AG09319 (cell line): ENCODE measurements at regions not wholly inside any gene's neighbourhood (a gene's known extent, or its start where the extent isn't known, plus 50 kb on each side); places are given as distances from the start of the nearest gene placed in this dataset.

Source experiments
- DNase-seq: peaks from one replicate; pipeline ENCODE4 v3.0.0-alpha.2; 2010; ENCODE audit warnings: low read depth; ENCODE audit errors: extremely low read depth
- TF ChIP-seq, protein P1 (sequence below): IDR thresholded peaks from 2 replicates; pipeline ENCODE4 v1.5.1; 2011; ENCODE audit warnings: low read depth, mild to moderate bottlenecking, inconsistent platforms, low read length, moderate library complexity

DNA sequence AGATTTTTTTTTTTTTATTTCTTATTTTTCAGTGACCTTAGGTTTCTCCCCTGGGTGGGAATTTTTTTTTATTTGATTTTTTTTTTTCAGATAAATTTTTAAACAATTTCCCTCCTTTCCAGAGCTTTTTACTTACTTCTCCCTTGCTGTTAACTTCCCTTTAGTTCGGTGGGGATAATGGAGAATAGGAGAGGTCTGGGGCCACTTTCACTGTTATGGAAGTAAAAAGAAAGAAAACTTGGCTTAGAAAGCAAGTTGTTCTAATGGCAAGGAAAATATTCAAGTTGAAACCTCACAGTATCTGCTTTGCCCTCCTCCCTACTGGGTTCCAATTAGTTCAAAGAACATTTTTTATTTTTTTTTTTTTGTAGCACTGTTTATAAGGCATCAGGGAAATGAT, 537.1 kb upstream of the NXPH2 start:
- DNase-seq = no peak
- TF ChIP-seq, protein P1, sequence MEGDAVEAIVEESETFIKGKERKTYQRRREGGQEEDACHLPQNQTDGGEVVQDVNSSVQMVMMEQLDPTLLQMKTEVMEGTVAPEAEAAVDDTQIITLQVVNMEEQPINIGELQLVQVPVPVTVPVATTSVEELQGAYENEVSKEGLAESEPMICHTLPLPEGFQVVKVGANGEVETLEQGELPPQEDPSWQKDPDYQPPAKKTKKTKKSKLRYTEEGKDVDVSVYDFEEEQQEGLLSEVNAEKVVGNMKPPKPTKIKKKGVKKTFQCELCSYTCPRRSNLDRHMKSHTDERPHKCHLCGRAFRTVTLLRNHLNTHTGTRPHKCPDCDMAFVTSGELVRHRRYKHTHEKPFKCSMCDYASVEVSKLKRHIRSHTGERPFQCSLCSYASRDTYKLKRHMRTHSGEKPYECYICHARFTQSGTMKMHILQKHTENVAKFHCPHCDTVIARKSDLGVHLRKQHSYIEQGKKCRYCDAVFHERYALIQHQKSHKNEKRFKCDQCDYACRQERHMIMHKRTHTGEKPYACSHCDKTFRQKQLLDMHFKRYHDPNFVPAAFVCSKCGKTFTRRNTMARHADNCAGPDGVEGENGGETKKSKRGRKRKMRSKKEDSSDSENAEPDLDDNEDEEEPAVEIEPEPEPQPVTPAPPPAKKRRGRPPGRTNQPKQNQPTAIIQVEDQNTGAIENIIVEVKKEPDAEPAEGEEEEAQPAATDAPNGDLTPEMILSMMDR = no peak

GRCh38 chr2:139314059-139314458, 533.9 kb upstream of the NXPH2 start:
- TF ChIP-seq, protein P1 = no peak

GRCh38 chr2:139296672-139297209, 516.6 kb upstream of the NXPH2 start:
- no peak for DNase-seq
- TF ChIP-seq, protein P1 = no peak

More at GRCh38 chr2:139314059-139314458, 533.9 kb upstream of the NXPH2 start:
- no peak for DNase-seq

GRCh38 chr2:139293992-139294548, 513.9 kb upstream of the NXPH2 start:
- DNase-seq = no peak
- TF ChIP-seq, protein P1 = no peak

GRCh38 chr2:139281124-139281523, 500.9 kb upstream of the NXPH2 start:
- no peak for DNase-seq
- TF ChIP-seq, protein P1 = no peak

- TF ChIP-seq, protein P1 = no peak
- DNase-seq = no peak
Observed at GRCh38 chr2:139271879-139272278, 491.7 kb upstream of the NXPH2 start.

GRCh38 chr2:139271149-139271548, 491.0 kb upstream of the NXPH2 start:
- no peak for DNase-seq
- TF ChIP-seq, protein P1 = no peak
